ENCODE measurements at regions not wholly inside any gene's neighbourhood (a gene's known extent, or its start where the extent isn't known, plus 50 kb on each side); places are given as distances from the start of the nearest gene placed in this dataset.

DNA sequence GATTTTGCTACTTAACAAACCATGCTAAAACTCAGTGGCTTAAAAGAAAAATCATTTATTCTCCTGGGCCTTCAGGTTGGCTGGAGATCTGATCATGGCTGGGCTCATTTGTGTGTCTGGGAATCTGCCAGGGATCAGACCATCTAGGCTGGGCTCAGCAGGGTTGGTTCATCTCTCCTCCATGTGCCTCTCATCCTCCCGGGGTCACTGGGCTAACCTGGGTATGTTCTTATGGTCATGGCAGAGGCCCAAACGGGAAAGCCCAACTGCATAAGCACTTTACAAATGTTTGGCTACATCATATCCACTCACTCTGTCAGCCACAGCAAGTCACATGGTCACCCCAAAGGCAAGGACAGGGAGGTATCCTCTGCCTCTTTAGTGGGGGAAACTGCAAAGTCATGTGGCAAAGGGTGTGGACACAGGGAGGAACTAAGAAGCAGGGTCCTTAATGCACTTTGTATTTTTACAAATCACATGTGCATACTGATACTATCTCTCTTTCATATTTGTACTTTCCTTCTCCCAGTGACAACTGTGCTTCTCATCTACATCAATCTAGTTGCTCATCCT is 231.4 kb downstream of the BUB3 start:
- peak; percentile 56; the same call in 1 of the 2 replicates for TF ChIP-seq MAFG (tag; conservative IDR thresholded peaks at IDR 0.05)
- TF ChIP-seq CBX1 (IDR thresholded peaks at IDR 0.05; ENCODE audit: low read depth) = no peak
- ChIA-PET POLR2A (no interaction called here), CTCF (ENCODE audit: low intra/inter-chr PET ratio) (no interaction called here)
- in situ Hi-C loops (cut with MboI) = loop anchor here (10.0 kb wide), 1 partner anchor 341 kb away; no protein-coding TSS in a partner anchor
- no peak for DNase-seq (ENCODE audit: extremely low read depth in 1 of 4, low spot score in 3 of 4)
- Histone ChIP-seq H3K4me3 (no peak overlapping the region), H3K9me1 (ENCODE audit: control insufficient read depth, insufficient read depth, low read length) (no peaks in the 10 kb centered on the region), H3K9me3 (replicated peaks; ENCODE audit: control insufficient read depth, insufficient read depth, low read depth, low read length) (no peaks in the 10 kb centered on the region), H3K4me1 (replicated peaks in 1 of 2; ENCODE audit: control insufficient read depth in 2 of 2, insufficient read depth in 2 of 2, low read length in 2 of 2) (no peaks in the 10 kb centered on the region), H3K27me3 (ENCODE audit: control insufficient read depth in 2 of 2, insufficient read depth in 2 of 2, low read length in 2 of 2) (peaks cover 0 to 3% of the 10 kb centered on the region in 2 experiments; a peak in 1 of 5 replicates), H3K4me2 (ENCODE audit: insufficient read depth, low read length) (no peak overlapping the region), H3K36me3 (ENCODE audit: control insufficient read depth, insufficient read depth, low read length) (no peaks in the 10 kb centered on the region), H3K27ac (ENCODE audit: extremely low read depth, low read depth, low read length) (no peak overlapping the region), H3K9ac (ENCODE audit: insufficient read depth in 1 of 2, low read depth in 2 of 2, low read length in 2 of 2) (no peak overlapping the region), H3K79me2 (ENCODE audit: control insufficient read depth, insufficient read depth, low read length) (no peaks in the 10 kb centered on the region), H2AFZ (ENCODE audit: low read depth, low read length) (no peak overlapping the region), H4K20me1 (replicated peaks; ENCODE audit: control insufficient read depth, insufficient read depth, low read length) (no peaks in the 10 kb centered on the region)
- FAIRE-seq = no peak
- no TSS peak for BruUV-seq (replicated peaks)
- WGBS (ENCODE audit: insufficient coverage, low coverage, missing lambda C conversion rate) = 0% methylated on average over 2 of the region's 2 CpGs
- intact Hi-C loops (cut with micrococcal nuclease) = no loop called here
- ATAC-seq = no peak

DNA sequence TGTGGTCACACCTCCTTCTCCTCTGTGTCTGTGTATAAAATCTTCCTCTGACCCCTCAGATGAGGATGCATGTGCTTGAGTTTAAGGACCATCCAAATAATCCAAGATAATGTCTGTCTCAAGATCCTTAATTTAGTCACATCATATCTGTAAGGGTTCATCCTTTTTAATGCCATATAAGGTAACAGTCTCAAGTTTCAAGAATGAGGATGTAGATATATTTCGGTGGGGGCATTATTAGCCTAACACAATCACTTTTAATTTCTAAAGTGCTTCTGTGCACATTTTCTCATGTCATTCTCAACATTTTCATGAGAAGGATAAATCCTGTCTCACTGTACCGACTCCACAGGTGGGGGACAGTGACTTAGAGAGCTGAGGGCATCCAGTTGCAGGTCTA is 235.3 kb downstream of the BUB3 start:
- POLR2A ChIA-PET = no interaction called here
- no peak overlapping the region for H3K4me3 ChIP-seq
- no peaks in the 10 kb centered on the region for H3K27me3 ChIP-seq (ENCODE audit: control insufficient read depth in 2 of 2, insufficient read depth in 2 of 2, low read length in 2 of 2)
- ATAC-seq = no peak
- H3K27ac ChIP-seq (ENCODE audit: extremely low read depth, low read depth, low read length) = no peak overlapping the region
- H3K79me2 ChIP-seq (ENCODE audit: control insufficient read depth, insufficient read depth, low read length) = no peaks in the 10 kb centered on the region
- no peak overlapping the region for H3K4me2 ChIP-seq (ENCODE audit: insufficient read depth, low read length)
- H3K9me3 ChIP-seq (replicated peaks; ENCODE audit: control insufficient read depth, insufficient read depth, low read depth, low read length) = no peaks in the 10 kb centered on the region
- no peak for FAIRE-seq
- H4K20me1 ChIP-seq (replicated peaks; ENCODE audit: control insufficient read depth, insufficient read depth, low read length) = no peaks in the 10 kb centered on the region
- no peaks in the 10 kb centered on the region for H3K36me3 ChIP-seq (ENCODE audit: control insufficient read depth, insufficient read depth, low read length)
- in situ Hi-C loops (cut with MboI) = loop anchor here (10.0 kb wide), 1 partner anchor 345 kb away; no protein-coding TSS in a partner anchor
- H2AFZ ChIP-seq (ENCODE audit: low read depth, low read length) = no peak overlapping the region
- no peak overlapping the region for H3K9ac ChIP-seq (ENCODE audit: insufficient read depth in 1 of 2, low read depth in 2 of 2, low read length in 2 of 2)
- WGBS (ENCODE audit: insufficient coverage, low coverage, missing lambda C conversion rate) = 0% methylated on average over 2 of the region's 2 CpGs
- intact Hi-C loops (cut with micrococcal nuclease) = no loop called here
- CTCF ChIA-PET (ENCODE audit: low intra/inter-chr PET ratio) = no interaction called here
- no TSS peak for BruUV-seq (replicated peaks)
- DNase-seq (ENCODE audit: extremely low read depth in 1 of 4, low spot score in 3 of 4) = no peak
- H3K4me1 ChIP-seq (replicated peaks in 1 of 2; ENCODE audit: control insufficient read depth in 2 of 2, insufficient read depth in 2 of 2, low read length in 2 of 2) = no peaks in the 10 kb centered on the region
- H3K9me1 ChIP-seq (ENCODE audit: control insufficient read depth, insufficient read depth, low read length) = no peaks in the 10 kb centered on the region
- TF ChIP-seq, protein P1, sequence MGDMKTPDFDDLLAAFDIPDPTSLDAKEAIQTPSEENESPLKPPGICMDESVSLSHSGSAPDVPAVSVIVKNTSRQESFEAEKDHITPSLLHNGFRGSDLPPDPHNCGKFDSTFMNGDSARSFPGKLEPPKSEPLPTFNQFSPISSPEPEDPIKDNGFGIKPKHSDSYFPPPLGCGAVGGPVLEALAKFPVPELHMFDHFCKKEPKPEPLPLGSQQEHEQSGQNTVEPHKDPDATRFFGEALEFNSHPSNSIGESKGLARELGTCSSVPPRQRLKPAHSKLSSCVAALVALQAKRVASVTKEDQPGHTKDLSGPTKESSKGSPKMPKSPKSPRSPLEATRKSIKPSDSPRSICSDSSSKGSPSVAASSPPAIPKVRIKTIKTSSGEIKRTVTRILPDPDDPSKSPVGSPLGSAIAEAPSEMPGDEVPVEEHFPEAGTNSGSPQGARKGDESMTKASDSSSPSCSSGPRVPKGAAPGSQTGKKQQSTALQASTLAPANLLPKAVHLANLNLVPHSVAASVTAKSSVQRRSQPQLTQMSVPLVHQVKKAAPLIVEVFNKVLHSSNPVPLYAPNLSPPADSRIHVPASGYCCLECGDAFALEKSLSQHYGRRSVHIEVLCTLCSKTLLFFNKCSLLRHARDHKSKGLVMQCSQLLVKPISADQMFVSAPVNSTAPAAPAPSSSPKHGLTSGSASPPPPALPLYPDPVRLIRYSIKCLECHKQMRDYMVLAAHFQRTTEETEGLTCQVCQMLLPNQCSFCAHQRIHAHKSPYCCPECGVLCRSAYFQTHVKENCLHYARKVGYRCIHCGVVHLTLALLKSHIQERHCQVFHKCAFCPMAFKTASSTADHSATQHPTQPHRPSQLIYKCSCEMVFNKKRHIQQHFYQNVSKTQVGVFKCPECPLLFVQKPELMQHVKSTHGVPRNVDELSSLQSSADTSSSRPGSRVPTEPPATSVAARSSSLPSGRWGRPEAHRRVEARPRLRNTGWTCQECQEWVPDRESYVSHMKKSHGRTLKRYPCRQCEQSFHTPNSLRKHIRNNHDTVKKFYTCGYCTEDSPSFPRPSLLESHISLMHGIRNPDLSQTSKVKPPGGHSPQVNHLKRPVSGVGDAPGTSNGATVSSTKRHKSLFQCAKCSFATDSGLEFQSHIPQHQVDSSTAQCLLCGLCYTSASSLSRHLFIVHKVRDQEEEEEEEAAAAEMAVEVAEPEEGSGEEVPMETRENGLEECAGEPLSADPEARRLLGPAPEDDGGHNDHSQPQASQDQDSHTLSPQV (IDR thresholded peaks at IDR 0.05) = no peak
- no peak for TF ChIP-seq LARP7 (IDR thresholded peaks at IDR 0.05)
- TF ChIP-seq SRSF7 (optimal IDR thresholded peaks at IDR 0.05; ENCODE audit: low read depth, low read length) = no peak
- no peak for TF ChIP-seq SRSF1 (IDR thresholded peaks at IDR 0.05; ENCODE audit: low read depth, low read length)
- no peak for TF ChIP-seq ZNF197 (CRISPR knock-in tag; IDR thresholded peaks at IDR 0.05; ENCODE audit: low read depth)
